ENCODE measurements at regions not wholly inside any gene's neighbourhood (a gene's known extent, or its start where the extent isn't known, plus 50 kb on each side); places are given as distances from the start of the nearest gene placed in this dataset.

GRCh38 chr12:17344649-17345048 is 738.7 kb upstream of the LMO3 start:
- no peak for TF ChIP-seq CTCF (IDR thresholded peaks at IDR 0.05; ENCODE audit: low read length)
- TF ChIP-seq EZH2 (IDR thresholded peaks at IDR 0.05; ENCODE audit: borderline replicate concordance, low read length), result no peak
